ENCODE measurements at regions not wholly inside any gene's neighbourhood (a gene's known extent, or its start where the extent isn't known, plus 50 kb on each side); places are given as distances from the start of the nearest gene placed in this dataset.
"Not testable (repeated sequence)": the region's sequence is repeated elsewhere in the genome, so short reads cannot be mapped to it uniquely, and the experiment has no call there.

GRCh38 chr1:104636581-104636980, 886.9 kb downstream of the AMY1C start:
- H3K4me1 ChIP-seq (ENCODE audit: insufficient read depth, low read length, poor library complexity, severe bottlenecking) = no peaks in the 10 kb centered on the region
- intact Hi-C loops (cut with micrococcal nuclease; ENCODE audit: unreplicated experiment) = no loop called here
- H3K9me3 ChIP-seq (ENCODE audit: low read depth, low read length, poor library complexity, severe bottlenecking) = no peaks in the 10 kb centered on the region
- no TSS peak for BruUV-seq (replicated peaks)
- DNase-seq (ENCODE audit: low spot score) = peak; percentile 4
- ChIA-PET CTCF (no interaction called here), POLR2A (ENCODE audit: low non-redundant PET) (no interaction called here)
- no peaks in the 10 kb centered on the region for H3K27me3 ChIP-seq (replicated peaks; ENCODE audit: insufficient read depth, low read depth, low read length, poor library complexity)
- H3K27ac ChIP-seq (ENCODE audit: low read depth, low read length, poor library complexity, severe bottlenecking) = no peak overlapping the region
- H3K36me3 ChIP-seq (ENCODE audit: insufficient read depth, low read length, poor library complexity, severe bottlenecking) = no peaks in the 10 kb centered on the region
- TF ChIP-seq, protein P1, sequence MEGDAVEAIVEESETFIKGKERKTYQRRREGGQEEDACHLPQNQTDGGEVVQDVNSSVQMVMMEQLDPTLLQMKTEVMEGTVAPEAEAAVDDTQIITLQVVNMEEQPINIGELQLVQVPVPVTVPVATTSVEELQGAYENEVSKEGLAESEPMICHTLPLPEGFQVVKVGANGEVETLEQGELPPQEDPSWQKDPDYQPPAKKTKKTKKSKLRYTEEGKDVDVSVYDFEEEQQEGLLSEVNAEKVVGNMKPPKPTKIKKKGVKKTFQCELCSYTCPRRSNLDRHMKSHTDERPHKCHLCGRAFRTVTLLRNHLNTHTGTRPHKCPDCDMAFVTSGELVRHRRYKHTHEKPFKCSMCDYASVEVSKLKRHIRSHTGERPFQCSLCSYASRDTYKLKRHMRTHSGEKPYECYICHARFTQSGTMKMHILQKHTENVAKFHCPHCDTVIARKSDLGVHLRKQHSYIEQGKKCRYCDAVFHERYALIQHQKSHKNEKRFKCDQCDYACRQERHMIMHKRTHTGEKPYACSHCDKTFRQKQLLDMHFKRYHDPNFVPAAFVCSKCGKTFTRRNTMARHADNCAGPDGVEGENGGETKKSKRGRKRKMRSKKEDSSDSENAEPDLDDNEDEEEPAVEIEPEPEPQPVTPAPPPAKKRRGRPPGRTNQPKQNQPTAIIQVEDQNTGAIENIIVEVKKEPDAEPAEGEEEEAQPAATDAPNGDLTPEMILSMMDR (conservative IDR thresholded peaks at IDR 0.05; ENCODE audit: low read depth, low read length) = no peak; the same call in 1 of the 2 replicates
- TF ChIP-seq EZH2 (IDR thresholded peaks at IDR 0.05; ENCODE audit: borderline replicate concordance, low read depth, low read length, poor library complexity, severe bottlenecking) = no peak
- no peak overlapping the region for H3K4me3 ChIP-seq (ENCODE audit: low read depth, low read length, poor library complexity, severe bottlenecking)

DNA sequence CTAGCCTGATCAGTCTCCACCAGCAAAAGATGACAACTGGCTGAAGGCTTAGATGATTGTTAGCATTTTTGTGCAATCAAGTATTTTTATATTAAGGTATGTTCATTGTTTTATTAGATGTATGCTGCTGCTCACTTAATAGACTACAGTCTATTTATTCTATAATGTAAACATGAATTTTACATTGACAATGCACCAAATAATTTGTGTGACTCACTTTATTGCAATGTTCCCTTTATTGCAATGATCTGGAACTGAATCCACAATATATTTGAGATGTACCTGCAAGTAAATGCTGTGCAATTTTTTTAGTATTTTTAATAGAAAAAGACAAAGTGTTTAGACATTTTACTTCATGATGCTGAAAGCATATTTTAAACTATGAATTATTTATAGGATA, 896.5 kb downstream of the AMY1C start:
- Histone ChIP-seq H3K9me3 (ENCODE audit: low read depth, low read length, poor library complexity, severe bottlenecking) (no peaks in the 10 kb centered on the region), H3K4me1 (ENCODE audit: insufficient read depth, low read length, poor library complexity, severe bottlenecking) (no peaks in the 10 kb centered on the region), H3K36me3 (ENCODE audit: insufficient read depth, low read length, poor library complexity, severe bottlenecking) (no peaks in the 10 kb centered on the region), H3K27ac (ENCODE audit: low read depth, low read length, poor library complexity, severe bottlenecking) (no peak overlapping the region), H3K27me3 (replicated peaks; ENCODE audit: insufficient read depth, low read depth, low read length, poor library complexity) (no peaks in the 10 kb centered on the region), H3K4me3 (ENCODE audit: low read depth, low read length, poor library complexity, severe bottlenecking) (no peak overlapping the region)
- POLR2A ChIA-PET (ENCODE audit: low non-redundant PET) = no interaction called here
- no peak for DNase-seq (ENCODE audit: low spot score)
- intact Hi-C loops (cut with micrococcal nuclease; ENCODE audit: unreplicated experiment) = loop anchor here (5.0 to 10.0 kb wide), 2 partner anchors 701 to 1146 kb away; no protein-coding TSS in a partner anchor
- CTCF ChIA-PET = no interaction called here
- TF ChIP-seq, protein P1 (conservative IDR thresholded peaks at IDR 0.05; ENCODE audit: low read depth, low read length) = no peak
- no peak for TF ChIP-seq EZH2 (IDR thresholded peaks at IDR 0.05; ENCODE audit: borderline replicate concordance, low read depth, low read length, poor library complexity, severe bottlenecking)
- no TSS peak for BruUV-seq (replicated peaks)

GRCh38 chr1:104648269-104648691, 898.6 kb downstream of the AMY1C start:
- peak; percentile 65 for DNase-seq (ENCODE audit: low spot score)
- intact Hi-C loops (cut with micrococcal nuclease; ENCODE audit: unreplicated experiment) = loop anchor here (2.0 to 10.0 kb wide), 3 partner anchors 381 to 1144 kb away; no protein-coding TSS in a partner anchor

GRCh38 chr1:104664374-104664773, 914.7 kb downstream of the AMY1C start:
- H3K4me1 ChIP-seq (ENCODE audit: insufficient read depth, low read length, poor library complexity, severe bottlenecking); H3K27ac ChIP-seq (ENCODE audit: low read depth, low read length, poor library complexity, severe bottlenecking); POLR2A ChIA-PET (ENCODE audit: low non-redundant PET); CTCF ChIA-PET; H3K27me3 ChIP-seq (replicated peaks; ENCODE audit: insufficient read depth, low read depth, low read length, poor library complexity); H3K4me3 ChIP-seq (ENCODE audit: low read depth, low read length, poor library complexity, severe bottlenecking); DNase-seq (ENCODE audit: low spot score); BruUV-seq (replicated peaks); H3K36me3 ChIP-seq (ENCODE audit: insufficient read depth, low read length, poor library complexity, severe bottlenecking); intact Hi-C loops (cut with micrococcal nuclease; ENCODE audit: unreplicated experiment); H3K9me3 ChIP-seq (ENCODE audit: low read depth, low read length, poor library complexity, severe bottlenecking): not testable (repeated sequence)

More at GRCh38 chr1:104648269-104648691, 898.6 kb downstream of the AMY1C start:
- BruUV-seq (replicated peaks) = no TSS peak
- no peak overlapping the region for H3K4me3 ChIP-seq (ENCODE audit: low read depth, low read length, poor library complexity, severe bottlenecking)
- no peaks in the 10 kb centered on the region for H3K27me3 ChIP-seq (replicated peaks; ENCODE audit: insufficient read depth, low read depth, low read length, poor library complexity)
- ChIA-PET CTCF (interaction anchor here (0.6 to 0.9 kb wide), 3 partner anchors 408 to 1145 kb away, joined by 3 to 4 read pairs (median 3); no protein-coding TSS in a partner anchor), POLR2A (ENCODE audit: low non-redundant PET) (no interaction called here)
- H3K9me3 ChIP-seq (ENCODE audit: low read depth, low read length, poor library complexity, severe bottlenecking) = no peaks in the 10 kb centered on the region
- TF ChIP-seq, protein P1 (conservative IDR thresholded peaks at IDR 0.05; ENCODE audit: low read depth, low read length) = peak; percentile 66
- no peak for TF ChIP-seq EZH2 (IDR thresholded peaks at IDR 0.05; ENCODE audit: borderline replicate concordance, low read depth, low read length, poor library complexity, severe bottlenecking)
- H3K36me3 ChIP-seq (ENCODE audit: insufficient read depth, low read length, poor library complexity, severe bottlenecking) = no peaks in the 10 kb centered on the region
- no peaks in the 10 kb centered on the region for H3K4me1 ChIP-seq (ENCODE audit: insufficient read depth, low read length, poor library complexity, severe bottlenecking)
- H3K27ac ChIP-seq (ENCODE audit: low read depth, low read length, poor library complexity, severe bottlenecking) = no peak overlapping the region

Measured in A673 (cell line).